ENCODE measurements at regions not wholly inside any gene's neighbourhood (a gene's known extent, or its start where the extent isn't known, plus 50 kb on each side); places are given as distances from the start of the nearest gene placed in this dataset.

GRCh38 chr4:108398836-108399235 is 221.5 kb upstream of the RPL34 start:
- H3K36me3 ChIP-seq (ENCODE audit: control insufficient read depth in 1 of 2, insufficient read depth in 2 of 2, low read length in 2 of 2): no peaks in the 10 kb centered on the region
- H3K27ac ChIP-seq (ENCODE audit: low read depth, low read length): no peak overlapping the region
- H3K4ac ChIP-seq (ENCODE audit: low read depth, low read length): no peak overlapping the region
- H3K18ac ChIP-seq (ENCODE audit: low read length): no peak overlapping the region
- H3K79me2 ChIP-seq (ENCODE audit: control insufficient read depth, insufficient read depth, low read length, poor library complexity): no peaks in the 10 kb centered on the region
- no peak overlapping the region for H3K9ac ChIP-seq (ENCODE audit: low read length)
- no peak overlapping the region for H3K4me3 ChIP-seq (ENCODE audit: low read depth, low read length)
- H3K79me1 ChIP-seq (ENCODE audit: low read length): no peaks in the 10 kb centered on the region
- H3K9me3 ChIP-seq (ENCODE audit: insufficient read depth, low read depth, low read length): no peaks in the 10 kb centered on the region
- no CpG with 5 or more reads among the region's 7 CpGs for WGBS (ENCODE audit: extremely low coverage, insufficient coverage, insufficient read length)
- H4K12ac ChIP-seq (ENCODE audit: low read depth, low read length): no peak overlapping the region
- peaks cover 4 to 5% of the 10 kb centered on the region in 2 experiments for H3K4me1 ChIP-seq (ENCODE audit: control insufficient read depth in 1 of 2, insufficient read depth in 2 of 2, low read length in 2 of 2)
- H3K14ac ChIP-seq (ENCODE audit: low read length): no peak overlapping the region
- no peak overlapping the region for H2BK120ac ChIP-seq (ENCODE audit: insufficient read depth, low read length, poor library complexity)
- no peak overlapping the region for H4K8ac ChIP-seq (ENCODE audit: low read depth, low read length)
- H2BK12ac ChIP-seq (ENCODE audit: low read length): no peak overlapping the region
- DNase-seq: no peak
- H2AFZ ChIP-seq (ENCODE audit: insufficient read depth, low read length, poor library complexity): no peak overlapping the region
- H2AK5ac ChIP-seq (ENCODE audit: low read length): no peak overlapping the region
- no peaks in the 10 kb centered on the region for H3K27me3 ChIP-seq (ENCODE audit: insufficient read depth, low read length)
- no peak overlapping the region for H3K23ac ChIP-seq (ENCODE audit: low read length)
- no peak overlapping the region for H2BK5ac ChIP-seq (ENCODE audit: low read depth, low read length, poor library complexity)
- H3K4me2 ChIP-seq (ENCODE audit: low read length): no peak overlapping the region
- no peak overlapping the region for H4K91ac ChIP-seq (ENCODE audit: low read depth, low read length)

DNA sequence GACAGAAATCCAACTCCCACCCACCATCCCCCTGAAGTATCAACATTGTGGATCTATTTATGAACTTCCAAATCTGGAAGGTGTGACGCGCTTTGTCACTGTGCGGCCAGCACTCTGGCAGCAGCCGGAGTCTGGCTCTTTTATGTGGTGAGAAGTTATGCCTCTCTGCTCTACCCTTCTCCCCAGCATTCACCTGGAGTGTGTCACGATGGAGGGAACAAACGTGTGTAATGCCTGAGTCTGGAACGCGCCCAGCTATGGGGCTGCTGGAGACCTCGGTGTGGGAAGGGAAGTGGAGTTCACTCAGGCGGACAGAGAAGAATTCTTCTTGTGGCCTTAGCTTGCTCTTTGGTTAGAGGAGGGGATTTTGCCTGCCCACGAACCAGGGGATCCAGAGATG is 222.1 kb upstream of the RPL34 start:
- peak; percentile 13 to 28 for DNase-seq
- Histone ChIP-seq H4K8ac (ENCODE audit: low read depth, low read length) (no peak overlapping the region), H3K4me1 (ENCODE audit: control insufficient read depth in 1 of 2, insufficient read depth in 2 of 2, low read length in 2 of 2) (peaks cover 4 to 5% of the 10 kb centered on the region in 2 experiments), H3K4me3 (ENCODE audit: low read depth, low read length) (no peak overlapping the region), H2BK5ac (ENCODE audit: low read depth, low read length, poor library complexity) (no peak overlapping the region), H3K4ac (ENCODE audit: low read depth, low read length) (no peak overlapping the region), H2BK120ac (ENCODE audit: insufficient read depth, low read length, poor library complexity) (no peak overlapping the region), H4K91ac (ENCODE audit: low read depth, low read length) (no peak overlapping the region), H3K9me3 (ENCODE audit: insufficient read depth, low read depth, low read length) (no peaks in the 10 kb centered on the region), H4K12ac (ENCODE audit: low read depth, low read length) (no peak overlapping the region), H3K4me2 (ENCODE audit: low read length) (no peak overlapping the region), H3K79me2 (ENCODE audit: control insufficient read depth, insufficient read depth, low read length, poor library complexity) (no peaks in the 10 kb centered on the region), H3K36me3 (ENCODE audit: control insufficient read depth in 1 of 2, insufficient read depth in 2 of 2, low read length in 2 of 2) (no peaks in the 10 kb centered on the region), H3K79me1 (ENCODE audit: low read length) (no peaks in the 10 kb centered on the region), H3K9ac (ENCODE audit: low read length) (no peak overlapping the region), H2AFZ (ENCODE audit: insufficient read depth, low read length, poor library complexity) (no peak overlapping the region), H2BK12ac (ENCODE audit: low read length) (no peak overlapping the region), H3K27me3 (ENCODE audit: insufficient read depth, low read length) (no peaks in the 10 kb centered on the region), H3K18ac (ENCODE audit: low read length) (no peak overlapping the region), H3K14ac (ENCODE audit: low read length) (no peak overlapping the region), H3K27ac (ENCODE audit: low read depth, low read length) (no peak overlapping the region), H3K23ac (ENCODE audit: low read length) (no peak overlapping the region), H2AK5ac (ENCODE audit: low read length) (no peak overlapping the region)
- WGBS (ENCODE audit: extremely low coverage, insufficient coverage, insufficient read length): no CpG with 5 or more reads among the region's 11 CpGs

DNA sequence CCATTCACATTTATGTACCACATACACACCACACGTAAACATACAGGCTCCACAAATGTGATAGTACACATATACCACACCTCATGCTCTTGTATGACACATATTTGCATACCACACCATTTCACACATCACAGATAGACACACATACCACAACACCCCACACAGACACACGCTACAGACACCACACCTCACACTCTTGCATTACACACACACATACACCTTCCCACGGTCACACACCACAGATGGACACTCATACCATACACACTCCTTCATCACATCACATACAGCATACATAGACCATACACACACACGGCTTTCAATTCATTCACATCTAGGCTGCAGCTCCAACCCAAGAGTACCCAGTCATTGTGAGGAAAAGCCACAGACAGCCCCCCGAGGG is 222.5 kb upstream of the RPL34 start:
- no peak overlapping the region for H3K9ac ChIP-seq (ENCODE audit: low read length)
- no peak overlapping the region for H2AFZ ChIP-seq (ENCODE audit: insufficient read depth, low read length, poor library complexity)
- no peak overlapping the region for H3K4me2 ChIP-seq (ENCODE audit: low read length)
- H3K27me3 ChIP-seq (ENCODE audit: insufficient read depth, low read length): no peaks in the 10 kb centered on the region
- H4K12ac ChIP-seq (ENCODE audit: low read depth, low read length): no peak overlapping the region
- H3K79me2 ChIP-seq (ENCODE audit: control insufficient read depth, insufficient read depth, low read length, poor library complexity): no peaks in the 10 kb centered on the region
- H3K18ac ChIP-seq (ENCODE audit: low read length): no peak overlapping the region
- WGBS (ENCODE audit: extremely low coverage, insufficient coverage, insufficient read length): 100% methylated on average over 1 of the region's 5 CpGs
- DNase-seq: no peak
- H4K91ac ChIP-seq (ENCODE audit: low read depth, low read length): no peak overlapping the region
- H4K8ac ChIP-seq (ENCODE audit: low read depth, low read length): no peak overlapping the region
- H2BK5ac ChIP-seq (ENCODE audit: low read depth, low read length, poor library complexity): no peak overlapping the region
- no peak overlapping the region for H2BK12ac ChIP-seq (ENCODE audit: low read length)
- H3K27ac ChIP-seq (ENCODE audit: low read depth, low read length): no peak overlapping the region
- no peaks in the 10 kb centered on the region for H3K9me3 ChIP-seq (ENCODE audit: insufficient read depth, low read depth, low read length)
- H3K14ac ChIP-seq (ENCODE audit: low read length): no peak overlapping the region
- no peaks in the 10 kb centered on the region for H3K79me1 ChIP-seq (ENCODE audit: low read length)
- H3K4me3 ChIP-seq (ENCODE audit: low read depth, low read length): no peak overlapping the region
- H3K23ac ChIP-seq (ENCODE audit: low read length): no peak overlapping the region
- no peak overlapping the region for H2AK5ac ChIP-seq (ENCODE audit: low read length)
- no peak overlapping the region for H2BK120ac ChIP-seq (ENCODE audit: insufficient read depth, low read length, poor library complexity)
- H3K36me3 ChIP-seq (ENCODE audit: control insufficient read depth in 1 of 2, insufficient read depth in 2 of 2, low read length in 2 of 2): no peaks in the 10 kb centered on the region
- peaks cover 4 to 5% of the 10 kb centered on the region in 2 experiments for H3K4me1 ChIP-seq (ENCODE audit: control insufficient read depth in 1 of 2, insufficient read depth in 2 of 2, low read length in 2 of 2)
- H3K4ac ChIP-seq (ENCODE audit: low read depth, low read length): no peak overlapping the region

DNA sequence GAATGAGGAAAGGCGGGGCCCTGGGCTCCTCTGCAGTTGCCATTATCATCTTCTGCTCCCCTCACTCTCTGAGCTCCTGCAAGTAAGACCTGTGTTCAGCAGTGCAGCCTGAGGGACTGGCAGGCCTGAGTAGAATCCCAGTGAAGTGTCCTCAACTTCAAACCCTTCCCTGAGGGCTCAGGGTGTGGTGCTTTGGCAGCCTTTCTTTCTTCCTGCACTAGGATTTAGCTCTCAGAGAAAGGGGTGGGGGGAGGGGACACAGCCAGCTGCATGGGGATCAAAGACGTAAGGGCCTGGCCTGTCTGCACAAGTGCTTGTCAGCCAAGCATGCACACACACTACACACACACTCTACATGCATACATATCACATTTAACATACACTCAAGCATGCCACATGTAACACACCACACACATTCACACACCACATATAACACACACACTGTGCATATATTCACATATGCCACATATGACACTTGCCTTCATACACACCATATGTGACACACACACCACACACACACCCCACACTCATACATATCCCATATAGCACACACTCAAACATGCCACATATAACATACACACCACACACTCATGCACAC is 223.4 kb upstream of the RPL34 start:
- H3K18ac ChIP-seq (ENCODE audit: low read length): no peak overlapping the region
- H3K4me1 ChIP-seq (ENCODE audit: control insufficient read depth in 1 of 2, insufficient read depth in 2 of 2, low read length in 2 of 2): peaks cover 4 to 5% of the 10 kb centered on the region in 2 experiments
- H3K4ac ChIP-seq (ENCODE audit: low read depth, low read length): no peak overlapping the region
- H3K4me3 ChIP-seq (ENCODE audit: low read depth, low read length): no peak overlapping the region
- H2AK5ac ChIP-seq (ENCODE audit: low read length): no peak overlapping the region
- H4K91ac ChIP-seq (ENCODE audit: low read depth, low read length): no peak overlapping the region
- no peak overlapping the region for H4K12ac ChIP-seq (ENCODE audit: low read depth, low read length)
- H3K36me3 ChIP-seq (ENCODE audit: control insufficient read depth in 1 of 2, insufficient read depth in 2 of 2, low read length in 2 of 2): no peaks in the 10 kb centered on the region
- H2BK120ac ChIP-seq (ENCODE audit: insufficient read depth, low read length, poor library complexity): no peak overlapping the region
- no peak overlapping the region for H3K23ac ChIP-seq (ENCODE audit: low read length)
- H3K4me2 ChIP-seq (ENCODE audit: low read length): no peak overlapping the region
- H3K27me3 ChIP-seq (ENCODE audit: insufficient read depth, low read length): no peaks in the 10 kb centered on the region
- H2BK5ac ChIP-seq (ENCODE audit: low read depth, low read length, poor library complexity): no peak overlapping the region
- H3K27ac ChIP-seq (ENCODE audit: low read depth, low read length): no peak overlapping the region
- no peak overlapping the region for H3K14ac ChIP-seq (ENCODE audit: low read length)
- no peaks in the 10 kb centered on the region for H3K79me1 ChIP-seq (ENCODE audit: low read length)
- WGBS (ENCODE audit: extremely low coverage, insufficient coverage, insufficient read length): no CpG with 5 or more reads among the region's 2 CpGs
- no peak overlapping the region for H2AFZ ChIP-seq (ENCODE audit: insufficient read depth, low read length, poor library complexity)
- H3K79me2 ChIP-seq (ENCODE audit: control insufficient read depth, insufficient read depth, low read length, poor library complexity): no peaks in the 10 kb centered on the region
- H4K8ac ChIP-seq (ENCODE audit: low read depth, low read length): no peak overlapping the region
- no peak overlapping the region for H3K9ac ChIP-seq (ENCODE audit: low read length)
- DNase-seq: no peak
- no peak overlapping the region for H2BK12ac ChIP-seq (ENCODE audit: low read length)
- no peaks in the 10 kb centered on the region for H3K9me3 ChIP-seq (ENCODE audit: insufficient read depth, low read depth, low read length)

All from trophoblast cell (in vitro differentiated cells and primary cell).